NCI-H526 treated with DMSO at 0.1 percent for 48 hours (cell line): ENCODE measurements at regions not wholly inside any gene's neighbourhood (a gene's known extent, or its start where the extent isn't known, plus 50 kb on each side); places are given as distances from the start of the nearest gene placed in this dataset.
A peak's percentile ranks its signal among the peaks of the same experiment; 100 is the strongest.

Experiments used
- DNase-seq: peaks from one replicate; lab custom pipeline; 2025; lab: John Stamatoyannopoulos, UW

DNA sequence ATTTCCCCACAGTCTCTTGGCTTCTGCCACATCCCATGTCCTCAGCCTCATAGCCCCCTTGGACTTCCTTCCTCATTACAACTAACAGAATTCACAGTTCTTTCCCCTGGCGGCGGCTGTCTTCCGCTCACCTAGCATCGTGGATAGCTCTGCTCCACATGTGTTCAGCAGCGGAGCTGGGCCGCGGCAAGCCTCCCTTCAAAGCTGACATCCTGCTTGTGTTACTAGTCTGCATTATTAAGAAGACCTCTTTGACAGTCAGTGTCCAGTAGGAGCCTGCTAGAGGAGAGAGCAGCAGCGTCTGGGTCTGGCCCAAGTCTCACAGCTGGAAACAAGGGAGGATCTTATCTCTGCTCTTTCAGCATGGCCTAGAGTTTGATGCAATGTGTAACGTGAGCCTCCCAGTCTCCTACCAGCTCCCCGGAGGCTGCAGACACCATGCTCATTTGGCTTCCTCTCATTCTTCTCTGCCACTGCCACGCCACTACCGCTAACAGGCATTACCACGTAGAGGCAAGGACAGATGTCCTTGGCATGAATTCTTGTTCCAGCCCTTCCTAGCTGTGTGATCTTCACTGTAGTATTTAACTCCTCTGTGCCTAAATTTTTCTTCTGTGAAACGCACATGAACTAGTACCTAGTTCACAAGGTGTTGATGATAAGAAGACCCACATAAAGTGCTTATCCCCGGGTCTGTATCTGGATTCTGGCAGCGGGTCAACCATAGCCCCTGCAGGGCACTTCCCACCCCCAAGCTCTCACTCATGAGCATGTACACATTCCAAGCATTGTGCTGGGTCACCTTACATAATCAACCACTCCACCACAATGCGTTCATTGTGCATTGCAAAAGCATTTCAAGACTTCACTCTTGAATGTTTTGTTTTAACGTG is 107.1 kb upstream of the BACH2 start:
- no peak for DNase-seq

DNA sequence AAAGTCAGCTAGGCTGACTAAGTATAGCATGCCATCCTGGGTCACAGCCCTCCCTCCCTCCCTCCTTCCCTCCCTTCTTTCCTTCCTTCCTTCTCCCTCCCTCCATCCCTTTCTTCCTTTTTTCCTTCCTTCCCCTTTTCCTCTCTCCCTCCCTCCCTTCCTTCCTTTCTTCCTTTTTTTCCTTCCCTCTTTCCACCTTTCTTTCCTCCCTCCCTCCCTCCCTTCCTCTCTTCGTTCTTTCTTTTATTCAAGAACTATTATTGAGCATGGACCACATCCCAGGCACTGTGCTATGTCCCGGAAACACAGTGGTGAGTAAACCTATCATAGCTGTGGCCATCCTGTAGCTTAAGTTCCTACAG is 106.2 kb upstream of the BACH2 start:
- no peak for DNase-seq

GRCh38 chr6:90401933-90402830 is 105.5 kb upstream of the BACH2 start:
- no peak for DNase-seq

- DNase-seq = no peak
Observed at GRCh38 chr6:90399970-90400369, 103.3 kb upstream of the BACH2 start.

GRCh38 chr6:90397929-90398674 is 101.5 kb upstream of the BACH2 start:
- DNase-seq = no peak

DNA sequence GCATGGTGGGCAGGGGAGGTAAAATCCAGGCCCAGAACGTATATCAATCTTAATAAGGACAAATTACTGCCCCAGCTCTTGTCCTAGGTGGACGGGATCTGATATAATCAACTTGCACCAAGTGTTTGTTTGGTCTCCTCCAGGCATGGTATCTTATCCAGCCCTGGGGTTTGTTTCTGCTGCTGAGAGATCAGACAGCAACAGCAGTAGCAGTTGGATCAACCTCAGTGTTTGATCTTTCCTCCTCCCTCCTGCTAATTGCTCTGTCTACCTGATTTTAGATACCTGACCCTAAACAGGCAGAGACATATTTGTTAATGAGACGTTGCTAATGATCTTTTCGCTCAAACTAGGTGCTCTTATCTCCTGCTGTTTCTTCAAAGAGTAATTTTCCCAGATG is 100.4 kb upstream of the BACH2 start:
- no peak for DNase-seq

DNA sequence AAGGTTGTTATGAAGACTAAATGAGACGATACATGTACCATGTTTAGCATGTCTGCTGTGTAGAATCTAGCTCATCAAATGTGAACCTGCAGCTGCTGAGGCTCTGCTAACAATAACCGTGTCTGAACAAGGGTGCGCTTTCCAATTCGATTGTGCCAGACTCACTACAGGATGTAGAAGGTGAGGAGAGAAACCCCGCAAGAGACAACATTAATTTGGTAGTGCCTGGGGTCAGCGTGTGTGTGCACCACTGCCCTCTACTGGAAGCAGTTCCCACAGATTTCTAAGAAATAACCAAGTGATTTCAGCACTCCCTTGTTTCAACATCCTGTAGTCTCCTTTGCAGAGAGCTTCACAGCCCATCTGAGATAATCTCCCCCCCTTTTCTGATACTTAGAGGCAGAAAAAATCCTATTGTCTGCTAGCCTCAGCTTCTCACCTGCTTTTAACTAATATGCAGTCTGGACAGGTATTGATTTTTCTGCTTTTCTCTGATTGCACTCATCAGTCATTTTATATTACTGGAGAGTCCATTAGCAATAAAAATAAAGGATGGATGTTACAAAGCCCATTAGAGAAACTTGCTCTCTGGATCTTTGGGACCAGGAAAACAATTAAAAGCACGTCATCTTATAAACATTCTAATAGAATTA is 96.7 kb upstream of the BACH2 start:
- DNase-seq = peak; percentile 17

DNA sequence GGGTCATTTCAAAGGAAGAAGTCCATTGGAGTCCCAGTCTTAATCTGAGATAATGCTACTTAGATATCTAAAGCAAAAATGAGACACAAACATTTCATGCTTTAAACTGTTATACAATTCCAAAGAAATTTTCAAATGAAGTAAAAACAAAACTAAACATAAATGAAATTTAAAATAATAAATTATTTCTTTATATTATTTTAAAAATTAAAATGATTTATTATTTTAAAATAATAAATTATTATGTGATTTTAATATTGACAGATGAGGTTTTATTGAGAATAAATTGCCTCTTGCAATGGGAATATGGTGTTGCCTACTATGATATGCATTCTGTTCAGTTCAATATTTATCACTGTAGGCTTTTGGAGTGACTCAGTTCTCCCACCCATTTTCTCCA is 93.7 kb upstream of the BACH2 start:
- DNase-seq = no peak

- no peak for DNase-seq
Observed at GRCh38 chr6:90388395-90388794, 91.8 kb upstream of the BACH2 start.

- DNase-seq = no peak
Observed at GRCh38 chr6:90387826-90388225, 91.2 kb upstream of the BACH2 start.

DNA sequence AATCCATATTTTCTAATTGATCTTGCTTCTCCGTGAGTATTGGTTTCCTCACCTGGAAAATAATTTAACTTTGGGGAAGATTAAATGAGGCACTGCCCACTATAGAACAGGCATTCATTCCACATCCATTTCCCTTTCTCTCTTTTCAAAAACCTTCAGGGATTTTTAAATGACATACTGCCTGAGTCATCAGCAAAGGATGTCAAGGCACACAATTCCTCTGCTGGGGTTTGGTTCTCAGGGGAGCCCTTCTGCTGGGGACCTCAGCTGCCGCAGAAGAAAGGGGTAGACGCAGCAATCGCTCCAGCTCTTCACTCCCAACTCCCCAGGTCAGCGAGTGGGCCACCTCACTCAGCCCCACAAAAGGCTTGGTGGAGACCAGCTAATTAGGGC is 90.7 kb upstream of the BACH2 start:
- no peak for DNase-seq

- DNase-seq = no peak
Observed at GRCh38 chr6:90386399-90387382, 90.0 kb upstream of the BACH2 start.

DNA sequence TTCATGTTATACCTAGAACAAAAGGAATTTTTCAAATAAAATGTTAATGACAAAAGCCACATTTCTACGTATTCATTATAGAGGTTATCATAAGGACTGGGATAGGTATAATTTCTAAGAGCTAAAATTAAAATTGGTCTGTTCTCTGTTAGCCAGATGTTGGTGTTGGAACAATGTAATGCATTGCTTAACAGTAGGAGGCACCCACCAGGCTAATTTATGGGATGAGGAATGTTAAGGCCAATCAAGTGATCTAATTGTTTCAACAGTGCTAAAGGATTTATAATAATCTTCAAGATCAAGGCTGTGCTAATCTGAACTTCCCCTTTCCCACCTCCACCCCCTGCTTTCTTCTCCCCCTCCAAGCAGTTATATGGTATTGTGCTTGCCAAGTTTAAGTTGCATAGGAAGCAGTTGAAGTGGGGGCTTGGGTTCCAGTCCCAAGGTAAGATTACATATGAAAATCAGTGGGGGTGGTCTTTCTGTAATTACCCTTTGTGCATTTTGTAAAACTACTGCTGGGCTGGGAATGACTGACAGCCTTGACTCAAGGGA is 89.2 kb upstream of the BACH2 start:
- no peak for DNase-seq

- no peak for DNase-seq
Observed at GRCh38 chr6:90384720-90385119, 88.1 kb upstream of the BACH2 start.

GRCh38 chr6:90383196-90383822 is 86.7 kb upstream of the BACH2 start:
- DNase-seq = no peak

GRCh38 chr6:90382760-90383159 is 86.1 kb upstream of the BACH2 start:
- no peak for DNase-seq

DNA sequence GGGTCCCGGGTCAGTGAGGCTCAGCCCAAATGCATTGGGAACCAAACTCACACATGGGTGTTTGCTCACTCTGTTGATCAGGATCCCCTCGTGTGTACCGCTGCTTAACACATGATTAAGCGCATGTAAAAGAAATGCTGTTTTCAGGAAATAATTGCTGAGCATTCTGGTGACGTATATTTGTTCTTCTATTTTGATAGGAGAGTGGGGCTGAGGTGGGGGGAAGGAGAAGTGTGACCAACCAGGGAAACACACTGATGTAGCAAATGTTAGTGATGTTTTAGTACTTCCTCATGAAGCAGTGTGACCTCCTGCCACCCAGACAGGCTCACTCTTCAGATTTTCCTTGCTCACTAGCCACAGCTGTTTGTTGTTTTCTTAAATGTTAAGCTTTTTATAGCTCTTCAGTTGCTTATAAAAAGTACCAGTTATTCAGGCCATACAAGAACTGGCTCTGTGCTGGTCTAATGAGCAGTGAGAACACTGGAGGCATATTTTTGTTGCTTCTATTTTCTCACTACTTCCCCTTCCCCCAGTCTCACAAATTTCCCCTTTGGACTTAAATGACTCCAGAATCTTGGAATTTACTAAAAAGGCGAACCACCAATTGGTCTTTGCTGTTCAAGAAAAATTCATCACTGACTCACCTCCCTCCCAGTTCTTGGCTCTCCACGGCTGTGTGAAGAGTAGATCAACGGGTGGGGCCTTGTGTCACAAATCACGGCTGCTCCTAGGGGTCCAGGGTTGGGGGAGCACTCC is 79.2 kb upstream of the BACH2 start:
- no peak for DNase-seq

DNA sequence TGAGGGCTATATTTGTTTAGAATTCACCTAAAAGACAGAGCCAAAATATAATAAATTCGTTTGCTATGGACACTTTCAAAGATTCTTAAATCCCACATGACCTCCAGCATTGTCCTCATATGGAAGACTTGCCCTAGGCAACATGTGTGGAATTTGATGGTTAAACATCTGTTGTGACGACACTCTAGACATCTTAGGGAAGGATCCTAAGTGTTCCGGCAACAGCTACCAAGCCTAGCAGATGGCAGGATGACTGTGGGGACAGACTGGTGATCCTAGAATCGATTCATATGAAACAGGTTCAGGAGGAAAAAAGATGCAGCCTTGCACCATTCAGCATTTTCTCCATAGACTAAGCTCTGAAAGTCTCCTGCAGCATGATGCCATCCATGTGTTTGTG is 77.6 kb upstream of the BACH2 start:
- no peak for DNase-seq

GRCh38 chr6:90372885-90373284 is 76.2 kb upstream of the BACH2 start:
- DNase-seq = no peak
